Activated CD4-positive, CD25-positive, alpha-beta regulatory T cell (primary cell): ENCODE measurements at regions not wholly inside any gene's neighbourhood (a gene's known extent, or its start where the extent isn't known, plus 50 kb on each side); places are given as distances from the start of the nearest gene placed in this dataset.

ENCODE experiments used
- DNase-seq, 4 experiments: peaks; one replicate each; lab custom pipeline; 2025; lab: John Stamatoyannopoulos, UW

GRCh38 chr20:40738976-40739375 is 49.9 kb upstream of the MAFB start:
- no peak for DNase-seq

DNA sequence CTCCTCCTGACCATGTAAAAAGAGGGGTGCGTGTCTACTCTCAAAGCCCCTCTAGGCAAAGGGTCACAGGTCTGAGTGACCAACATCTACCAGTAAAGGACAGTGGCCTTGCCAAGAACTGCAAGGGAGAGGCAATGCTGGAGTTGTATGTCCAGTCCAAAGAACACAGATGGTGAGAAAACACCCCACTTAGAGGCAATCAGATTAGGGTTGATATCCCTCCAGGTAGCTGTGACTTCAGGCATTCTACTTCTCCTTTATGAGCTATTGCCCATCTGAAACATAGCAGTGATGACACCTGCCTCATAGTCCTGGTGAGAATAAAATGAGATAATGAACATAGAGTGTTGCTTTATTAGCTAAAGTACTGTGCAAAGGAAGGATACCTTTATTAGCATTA is 50.8 kb upstream of the MAFB start:
- DNase-seq: no peak

DNA sequence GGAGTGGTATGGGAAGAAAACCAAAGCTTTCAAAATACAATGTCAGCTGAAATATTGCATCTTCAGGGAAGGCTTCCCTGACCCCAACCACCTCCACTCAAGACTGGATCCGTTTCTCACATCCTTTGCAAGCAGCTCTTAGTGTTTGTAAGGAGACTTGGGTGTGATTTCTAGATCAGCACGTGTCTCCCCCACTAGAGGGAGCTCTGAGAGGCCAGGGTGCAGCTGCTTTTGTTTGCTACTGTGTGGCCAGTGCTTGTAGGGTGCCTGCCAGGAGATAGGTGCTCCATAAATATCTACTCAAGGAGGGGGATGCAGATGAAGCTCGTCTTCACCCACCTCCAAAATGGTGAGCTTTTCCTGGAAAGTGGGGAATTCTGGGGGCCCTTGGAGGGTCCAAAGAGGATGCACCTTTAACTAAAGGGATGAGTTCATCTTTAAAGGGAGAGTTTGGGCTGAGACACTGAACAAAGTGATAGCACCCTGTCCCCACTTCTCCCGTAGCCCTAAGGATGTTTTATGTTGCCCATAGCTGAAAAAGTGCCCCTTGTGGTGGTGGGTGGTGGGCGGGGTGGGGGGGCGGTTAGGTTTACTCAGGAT is 52.6 kb upstream of the MAFB start:
- DNase-seq: no peak

DNA sequence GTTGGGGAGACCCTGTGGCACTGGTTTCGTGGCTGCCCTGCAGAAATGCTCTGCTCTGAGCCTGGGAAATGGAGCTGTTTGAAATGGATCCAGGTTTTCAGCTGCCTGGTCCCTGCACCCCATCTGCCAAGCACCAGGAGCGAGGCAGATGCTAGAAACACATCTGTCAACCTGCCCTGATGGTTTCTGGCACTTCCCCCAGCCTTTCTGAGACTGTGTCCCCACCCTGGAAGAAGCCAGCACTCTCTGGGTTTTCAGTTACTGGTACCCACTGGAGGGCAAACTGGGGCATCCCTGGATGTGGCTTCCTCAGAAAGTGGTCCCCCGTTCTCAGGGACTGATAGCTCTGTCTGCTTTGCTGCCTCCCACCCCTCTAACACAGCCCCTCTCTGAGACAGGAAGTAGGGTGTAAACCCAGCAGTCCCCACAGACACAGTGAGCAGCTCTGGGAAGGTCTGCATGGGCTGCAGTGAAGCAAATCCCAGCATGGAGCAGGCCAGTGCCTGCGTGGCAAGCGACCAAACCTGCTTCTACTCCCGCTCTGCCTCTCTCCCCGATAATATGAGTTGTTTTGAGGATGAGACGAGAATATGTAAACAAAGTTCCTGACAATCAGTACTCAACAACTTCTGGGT is 54.2 kb upstream of the MAFB start:
- no peak for DNase-seq

DNA sequence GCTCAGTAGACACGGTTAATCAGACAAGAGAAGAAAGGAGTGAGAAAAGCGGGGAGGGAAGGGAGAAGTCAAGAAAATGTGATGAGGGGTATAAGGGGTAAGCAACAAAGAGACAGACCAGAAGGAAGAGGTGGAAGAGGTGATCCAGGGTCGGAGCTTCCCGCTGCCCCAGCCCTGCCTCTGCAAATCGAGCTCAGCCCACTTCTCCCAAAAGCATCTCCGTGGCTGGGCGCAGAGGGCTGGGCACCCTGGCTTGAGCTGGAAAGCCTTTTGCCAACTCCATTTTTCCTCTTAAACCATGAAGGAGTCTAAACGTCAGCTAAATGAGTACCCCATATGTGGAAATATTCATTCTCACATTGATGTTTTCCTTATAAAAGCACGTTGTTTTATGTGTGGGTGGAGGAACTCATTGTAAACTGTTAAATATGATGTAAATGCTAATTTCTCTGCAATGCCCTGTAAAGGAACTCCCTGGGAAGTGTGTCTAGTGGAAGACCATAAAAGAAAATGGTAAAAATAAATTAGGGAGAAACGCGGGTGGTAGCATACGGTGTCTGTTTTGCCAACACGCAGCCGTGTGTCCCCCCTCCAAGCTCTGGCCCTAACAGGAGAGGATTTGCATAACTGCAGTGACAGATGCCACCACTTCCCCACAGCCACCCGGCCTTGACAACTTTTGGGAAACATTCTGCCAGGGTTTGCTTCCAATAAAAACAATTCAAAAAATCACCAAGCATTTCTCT is 55.2 kb upstream of the MAFB start:
- DNase-seq: no peak

DNA sequence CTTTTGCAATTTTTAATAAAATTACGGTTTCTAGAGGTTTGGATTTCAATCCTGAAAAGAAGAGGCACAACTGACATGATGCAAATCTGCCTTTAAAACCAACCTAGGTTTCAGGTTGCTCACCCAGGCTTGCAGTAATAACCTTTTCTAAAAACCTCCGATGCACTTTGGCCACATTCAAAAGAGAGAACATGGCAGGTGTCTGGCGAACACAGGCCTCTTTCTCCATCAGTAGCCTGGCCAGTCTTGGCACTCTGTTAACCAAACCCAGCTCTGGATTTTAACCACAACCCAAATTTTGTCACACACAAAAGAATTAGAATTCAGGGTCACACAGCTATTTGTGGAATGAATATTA is 55.8 kb upstream of the MAFB start:
- DNase-seq: no peak

GRCh38 chr20:40746251-40746650 is 57.2 kb upstream of the MAFB start:
- DNase-seq: no peak

GRCh38 chr20:40748182-40748581 is 59.1 kb upstream of the MAFB start:
- DNase-seq: no peak

DNA sequence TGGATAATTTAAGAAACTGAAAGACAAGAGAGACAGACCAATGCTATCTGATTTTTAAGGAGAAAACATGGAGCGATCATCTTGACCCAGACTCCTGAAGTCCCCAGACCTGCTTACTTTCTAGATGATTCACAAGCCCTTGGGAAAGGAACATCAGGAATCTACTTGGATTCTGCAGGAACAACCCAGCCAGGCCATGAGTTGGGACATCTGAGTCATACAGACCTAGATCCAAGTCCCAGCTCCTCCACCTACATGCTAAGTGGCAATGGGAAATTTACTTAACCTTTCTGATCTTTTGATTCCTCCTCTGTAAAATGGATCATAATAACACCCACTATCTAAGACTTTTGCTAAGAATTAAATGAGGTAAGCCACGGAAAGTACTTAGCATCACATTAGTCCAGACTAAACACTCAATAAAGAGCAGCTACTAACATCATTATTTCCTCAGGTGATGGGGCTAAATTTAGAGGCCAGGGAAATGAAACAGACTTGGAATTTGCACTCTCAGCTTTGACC is 61.0 kb upstream of the MAFB start:
- DNase-seq: no peak

DNA sequence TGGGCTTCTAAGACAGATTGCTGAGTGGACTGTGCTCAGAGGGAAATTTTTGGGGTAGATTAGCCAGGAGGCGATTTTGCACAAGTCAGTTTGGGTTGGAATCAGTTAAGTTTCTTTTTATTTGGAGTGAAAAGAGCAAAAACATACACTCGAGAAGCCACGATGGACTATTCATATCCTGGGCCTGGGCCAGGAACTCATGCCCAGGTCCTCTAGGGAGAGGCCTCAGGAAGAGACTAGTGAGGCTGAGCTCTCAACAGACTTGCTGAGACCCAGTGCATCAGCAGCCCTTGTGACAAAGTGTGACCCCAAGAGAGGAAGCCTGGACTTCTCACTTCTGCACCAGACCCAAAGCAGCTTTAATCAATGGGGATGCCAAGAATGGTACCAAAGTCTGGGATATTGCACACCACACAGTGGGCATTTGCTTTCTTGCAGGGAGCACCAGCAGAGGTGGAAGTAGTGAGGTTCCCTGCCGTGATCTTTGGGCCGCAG is 61.6 kb upstream of the MAFB start:
- no peak for DNase-seq

GRCh38 chr20:40753472-40753871 is 64.4 kb upstream of the MAFB start:
- DNase-seq: no peak

DNA sequence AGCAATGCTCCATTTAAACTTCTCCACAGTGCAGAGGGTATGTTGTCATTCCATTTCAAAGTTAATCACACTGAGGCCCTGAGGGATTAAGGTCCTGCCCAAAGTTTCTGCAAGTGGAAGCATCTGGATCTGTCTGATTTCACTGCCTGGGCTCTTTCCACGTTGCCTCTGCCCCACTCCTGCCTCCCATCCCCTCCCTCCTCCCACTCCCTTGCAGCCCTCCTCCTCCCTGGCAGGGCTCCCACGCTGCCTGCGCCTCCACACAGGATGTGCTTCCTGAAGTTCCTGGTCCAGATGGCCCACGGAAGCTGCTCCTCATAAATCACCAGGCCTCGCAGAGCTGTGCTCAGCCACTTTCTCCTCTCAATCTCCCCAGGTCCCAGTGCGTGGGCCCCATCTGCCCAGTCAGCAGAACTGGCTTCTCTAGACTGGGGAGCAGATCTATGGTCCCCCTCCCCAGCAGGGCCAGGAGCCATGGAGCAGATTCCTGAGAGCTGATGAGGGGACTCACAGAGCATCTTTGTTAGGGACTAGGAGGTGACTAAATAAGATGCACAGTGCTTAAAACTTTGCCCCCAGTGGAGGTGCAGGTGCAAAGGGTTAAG is 65.4 kb upstream of the MAFB start:
- DNase-seq: no peak

DNA sequence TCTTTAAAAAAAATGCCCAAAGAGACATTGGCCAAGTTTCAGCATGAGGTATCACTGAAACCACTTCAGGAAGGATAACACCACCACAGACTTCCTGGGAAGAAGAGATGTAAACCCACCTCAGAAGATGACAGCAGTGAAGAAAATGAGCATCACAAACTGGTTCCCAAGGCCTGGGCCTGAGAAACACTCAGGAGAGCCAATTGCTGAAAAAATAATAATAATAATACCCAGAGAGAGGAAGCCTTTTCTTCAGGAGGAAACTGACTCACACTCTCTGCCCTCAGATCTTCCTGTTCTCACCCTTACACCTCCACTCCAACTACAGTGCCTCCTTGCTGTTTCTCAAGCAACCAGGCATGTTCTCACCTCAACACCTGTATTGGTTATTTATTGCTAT is 68.1 kb upstream of the MAFB start:
- DNase-seq: no peak

DNA sequence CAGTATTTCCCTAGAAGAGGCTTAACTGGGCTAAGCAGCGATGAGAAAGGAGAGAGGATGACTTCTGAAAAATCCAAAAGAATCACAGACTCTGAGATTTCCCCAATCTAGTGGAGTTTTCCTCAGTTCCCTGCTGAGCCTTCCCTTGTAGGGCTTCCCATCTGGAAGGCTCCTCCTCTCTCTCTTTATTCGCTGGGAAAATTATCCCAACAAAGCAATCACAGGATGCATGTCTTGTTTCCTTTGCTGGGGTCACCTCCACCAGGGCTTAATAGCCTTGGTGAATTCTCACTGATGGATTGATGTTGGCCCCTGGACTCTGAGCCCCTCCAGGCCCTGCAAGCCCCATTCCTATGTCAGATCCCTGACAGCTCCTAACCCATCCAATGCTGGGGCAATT is 69.8 kb upstream of the MAFB start:
- no peak for DNase-seq

DNA sequence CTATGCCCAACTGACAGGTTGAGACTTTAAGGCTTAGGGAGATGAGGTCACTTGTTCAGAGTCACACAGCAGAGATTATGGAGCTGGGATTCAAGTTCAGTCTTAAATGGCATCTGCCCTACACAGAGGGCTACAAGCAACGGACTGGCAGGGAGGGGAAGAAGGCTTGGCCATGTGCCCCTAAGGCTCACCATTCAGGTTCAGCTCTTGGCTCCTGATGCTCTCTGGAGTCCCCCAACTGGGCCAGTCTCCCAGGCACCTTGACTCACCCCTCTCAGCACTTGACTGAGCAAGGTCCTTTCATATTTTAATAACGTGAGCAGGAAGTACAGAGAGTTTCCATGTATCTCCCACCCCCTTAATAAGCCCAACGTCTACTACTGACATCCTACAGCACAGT is 71.4 kb upstream of the MAFB start:
- DNase-seq: no peak

GRCh38 chr20:40763646-40764295 is 74.7 kb upstream of the MAFB start:
- DNase-seq: no peak

GRCh38 chr20:40765814-40766480 is 76.9 kb upstream of the MAFB start:
- no peak for DNase-seq

GRCh38 chr20:40766790-40767614 is 78.0 kb upstream of the MAFB start:
- DNase-seq: no peak

- DNase-seq: no peak
These were observed 78.5 kb upstream of the MAFB start for GRCh38 chr20:40767615-40767924.

GRCh38 chr20:40768105-40768504 is 79.1 kb upstream of the MAFB start:
- DNase-seq: no peak

- no peak for DNase-seq
These were observed 80.7 kb upstream of the MAFB start for GRCh38 chr20:40769677-40770285.
